Mononuclear cell (primary cell): ENCODE measurements at regions not wholly inside any gene's neighbourhood (a gene's known extent, or its start where the extent isn't known, plus 50 kb on each side); places are given as distances from the start of the nearest gene placed in this dataset.

Experiments
- H3K27me3 ChIP-seq: 2 replicates; pipeline ENCODE4 v1.6.0; 2011; ENCODE audit warnings: low read length, control low read depth; ENCODE audit not compliant: insufficient read depth
- H3K4me1 ChIP-seq: 2 replicates; pipeline ENCODE4 v1.5.1; 2011; ENCODE audit warnings: mild to moderate bottlenecking, low read length, control low read depth; ENCODE audit not compliant: insufficient read depth
- H3K4me3 ChIP-seq: 2 replicates; pipeline ENCODE4 v1.5.1; 2011; ENCODE audit warnings: mild to moderate bottlenecking, low read length, moderate library complexity
- H3K9me3 ChIP-seq: 2 replicates; pipeline ENCODE4 v1.5.1; 2011; ENCODE audit warnings: low read depth, mild to moderate bottlenecking, control low read depth, low read length

- Histone ChIP-seq H3K4me3 (no peak overlapping the region), H3K9me3 (no peaks in the 10 kb centered on the region), H3K4me1 (no peaks in the 10 kb centered on the region)
Measured at GRCh38 chr3:57009802-57010201, 50.7 kb upstream of the SPATA12 start.

GRCh38 chr3:57009367-57009766, 51.1 kb upstream of the SPATA12 start:
- Histone ChIP-seq H3K4me1 (no peaks in the 10 kb centered on the region), H3K27me3 (no peaks in the 10 kb centered on the region), H3K9me3 (no peaks in the 10 kb centered on the region), H3K4me3 (no peak overlapping the region)

More at GRCh38 chr3:57009802-57010201, 50.7 kb upstream of the SPATA12 start:
- H3K27me3 ChIP-seq: no peaks in the 10 kb centered on the region

GRCh38 chr3:57007521-57008460, 52.7 kb upstream of the SPATA12 start:
- Histone ChIP-seq H3K4me3 (no peak overlapping the region), H3K27me3 (no peaks in the 10 kb centered on the region), H3K4me1 (no peaks in the 10 kb centered on the region), H3K9me3 (no peaks in the 10 kb centered on the region)

GRCh38 chr3:57006949-57007419, 53.5 kb upstream of the SPATA12 start:
- H3K27me3 ChIP-seq: no peaks in the 10 kb centered on the region
- no peak overlapping the region for H3K4me3 ChIP-seq
- H3K9me3 ChIP-seq: no peaks in the 10 kb centered on the region
- H3K4me1 ChIP-seq: no peaks in the 10 kb centered on the region

GRCh38 chr3:57006179-57006657, 54.2 kb upstream of the SPATA12 start:
- no peak overlapping the region for H3K4me3 ChIP-seq
- H3K9me3 ChIP-seq: no peaks in the 10 kb centered on the region
- H3K4me1 ChIP-seq: no peaks in the 10 kb centered on the region

GRCh38 chr3:57004229-57004628, 56.2 kb upstream of the SPATA12 start:
- Histone ChIP-seq H3K4me3 (no peak overlapping the region), H3K27me3 (no peaks in the 10 kb centered on the region), H3K9me3 (no peaks in the 10 kb centered on the region), H3K4me1 (no peaks in the 10 kb centered on the region)

More at GRCh38 chr3:57006179-57006657, 54.2 kb upstream of the SPATA12 start:
- H3K27me3 ChIP-seq: no peaks in the 10 kb centered on the region

GRCh38 chr3:57003676-57004075, 56.8 kb upstream of the SPATA12 start:
- Histone ChIP-seq H3K9me3 (no peaks in the 10 kb centered on the region), H3K4me3 (no peak overlapping the region), H3K27me3 (no peaks in the 10 kb centered on the region), H3K4me1 (no peaks in the 10 kb centered on the region)

GRCh38 chr3:57001356-57001755, 59.1 kb upstream of the SPATA12 start:
- no peaks in the 10 kb centered on the region for H3K9me3 ChIP-seq
- H3K4me3 ChIP-seq: no peak overlapping the region
- H3K27me3 ChIP-seq: no peaks in the 10 kb centered on the region
- H3K4me1 ChIP-seq: no peaks in the 10 kb centered on the region

GRCh38 chr3:57000012-57000411, 60.5 kb upstream of the SPATA12 start:
- H3K4me3 ChIP-seq: no peak overlapping the region
- H3K27me3 ChIP-seq: no peaks in the 10 kb centered on the region

GRCh38 chr3:56999547-56999946, 60.9 kb upstream of the SPATA12 start:
- no peaks in the 10 kb centered on the region for H3K4me1 ChIP-seq
- H3K9me3 ChIP-seq: no peaks in the 10 kb centered on the region
- H3K27me3 ChIP-seq: no peaks in the 10 kb centered on the region
- no peak overlapping the region for H3K4me3 ChIP-seq

More at GRCh38 chr3:57000012-57000411, 60.5 kb upstream of the SPATA12 start:
- Histone ChIP-seq H3K9me3 (no peaks in the 10 kb centered on the region), H3K4me1 (no peaks in the 10 kb centered on the region)

- Histone ChIP-seq H3K27me3 (no peaks in the 10 kb centered on the region), H3K4me3 (no peak overlapping the region), H3K9me3 (no peaks in the 10 kb centered on the region), H3K4me1 (no peaks in the 10 kb centered on the region)
Measured at GRCh38 chr3:56998076-56998529, 62.4 kb upstream of the SPATA12 start.

GRCh38 chr3:56997675-56998074, 62.8 kb upstream of the SPATA12 start:
- Histone ChIP-seq H3K9me3 (no peaks in the 10 kb centered on the region), H3K4me3 (no peak overlapping the region), H3K4me1 (no peaks in the 10 kb centered on the region), H3K27me3 (no peaks in the 10 kb centered on the region)

GRCh38 chr3:56997041-56997440, 63.4 kb upstream of the SPATA12 start:
- H3K9me3 ChIP-seq: no peaks in the 10 kb centered on the region
- no peaks in the 10 kb centered on the region for H3K4me1 ChIP-seq
- H3K4me3 ChIP-seq: no peak overlapping the region
- H3K27me3 ChIP-seq: no peaks in the 10 kb centered on the region

GRCh38 chr3:56994391-56994790, 66.1 kb upstream of the SPATA12 start:
- Histone ChIP-seq H3K9me3 (no peaks in the 10 kb centered on the region), H3K27me3 (peaks cover 7% of the 10 kb centered on the region), H3K4me1 (no peaks in the 10 kb centered on the region)

GRCh38 chr3:56990641-56991015, 69.8 kb upstream of the SPATA12 start:
- Histone ChIP-seq H3K4me1 (peaks cover 6% of the 10 kb centered on the region), H3K27me3 (peaks cover 10% of the 10 kb centered on the region), H3K4me3 (no peak overlapping the region), H3K9me3 (no peaks in the 10 kb centered on the region)

More at GRCh38 chr3:56994391-56994790, 66.1 kb upstream of the SPATA12 start:
- no peak overlapping the region for H3K4me3 ChIP-seq
